DOHH2 (cell line): ENCODE measurements at regions not wholly inside any gene's neighbourhood (a gene's known extent, or its start where the extent isn't known, plus 50 kb on each side); places are given as distances from the start of the nearest gene placed in this dataset.

Experiments used
- H3F3A ChIP-seq: fragments of 200-600 bp; sonication (generic), shearing (Covaris generic); 2 replicates; pipeline ENCODE4 v1.6.0; 2016; ENCODE audit warnings: antibody characterized with exemption, mild to moderate bottlenecking; ENCODE audit not compliant: control insufficient read depth, insufficient read depth
- H3K27ac ChIP-seq: fragments of 200-600 bp; sonication (generic); 2 replicates; pipeline ENCODE4 v1.5.1; 2014; ENCODE audit warnings: low read depth, mild to moderate bottlenecking, low read length, moderate library complexity
- H3K27me3 ChIP-seq: fragments of 200-600 bp; sonication (generic); 2 replicates; pipeline ENCODE4 v1.6.1; 2014; ENCODE audit warnings: mild to moderate bottlenecking, low read length, mixed read lengths; ENCODE audit not compliant: control insufficient read depth
- H3K36me3 ChIP-seq: fragments of 200-600 bp; sonication (generic); 2 replicates; pipeline ENCODE4 v1.6.1; 2014; ENCODE audit warnings: mild to moderate bottlenecking, low read length, moderate library complexity, mixed read lengths; ENCODE audit not compliant: control insufficient read depth
- H3K4me1 ChIP-seq: fragments of 200-600 bp; sonication (generic); 2 replicates; pipeline ENCODE4 v1.6.1; 2014; ENCODE audit warnings: mild to moderate bottlenecking, low read length, mixed read lengths; ENCODE audit not compliant: control insufficient read depth
- H3K4me2 ChIP-seq: fragments of 200-600 bp; sonication (generic); 2 replicates; pipeline ENCODE4 v1.6.0; 2014; ENCODE audit warnings: mild to moderate bottlenecking, low read length, moderate library complexity
- H3K4me3 ChIP-seq: fragments of 200-600 bp; sonication (generic); 2 replicates; pipeline ENCODE4 v1.5.1; 2014; ENCODE audit warnings: mild to moderate bottlenecking, low read length, mixed read lengths
- H3K79me2 ChIP-seq: fragments of 200-600 bp; sonication (generic); 2 replicates; pipeline ENCODE4 v1.6.1; 2014; ENCODE audit warnings: mild to moderate bottlenecking, low read length, mixed read lengths; ENCODE audit not compliant: control insufficient read depth
- H3K9me2 ChIP-seq: fragments of 200-600 bp; sonication (generic); replicated peaks from 2 replicates; pipeline ENCODE4 v1.6.1; 2014; ENCODE audit warnings: mild to moderate bottlenecking, low read length, mixed read lengths; ENCODE audit not compliant: control insufficient read depth
- H3K9me3 ChIP-seq: fragments of 200-600 bp; sonication (generic); 2 replicates; pipeline ENCODE4 v1.6.1; 2014; ENCODE audit warnings: antibody characterized with exemption, low read length, mixed read lengths; ENCODE audit not compliant: control insufficient read depth, insufficient read depth
- H4K20me1 ChIP-seq: fragments of 200-600 bp; sonication (generic); 2 replicates; pipeline ENCODE4 v1.6.0; 2014; ENCODE audit warnings: low read depth, mild to moderate bottlenecking, antibody characterized with exemption, low read length, moderate library complexity; ENCODE audit not compliant: control insufficient read depth, insufficient read depth
- EZH2phosphoT487 ChIP-seq: fragments of 200-600 bp; sonication (generic); IDR thresholded peaks from 2 replicates; pipeline ENCODE4 v1.6.1; 2017; ENCODE audit warnings: borderline replicate concordance, mild to moderate bottlenecking, antibody characterized with exemption, low read length, moderate library complexity, mixed read lengths
- TF ChIP-seq, protein P1 (sequence below): fragments of 200-600 bp; sonication (generic); IDR thresholded peaks from one replicate; pipeline ENCODE4 v1.5.1; 2014; ENCODE audit warnings: antibody characterized with exemption, mild to moderate bottlenecking, low read depth, low read length; ENCODE audit not compliant: poor library complexity, severe bottlenecking

DNA sequence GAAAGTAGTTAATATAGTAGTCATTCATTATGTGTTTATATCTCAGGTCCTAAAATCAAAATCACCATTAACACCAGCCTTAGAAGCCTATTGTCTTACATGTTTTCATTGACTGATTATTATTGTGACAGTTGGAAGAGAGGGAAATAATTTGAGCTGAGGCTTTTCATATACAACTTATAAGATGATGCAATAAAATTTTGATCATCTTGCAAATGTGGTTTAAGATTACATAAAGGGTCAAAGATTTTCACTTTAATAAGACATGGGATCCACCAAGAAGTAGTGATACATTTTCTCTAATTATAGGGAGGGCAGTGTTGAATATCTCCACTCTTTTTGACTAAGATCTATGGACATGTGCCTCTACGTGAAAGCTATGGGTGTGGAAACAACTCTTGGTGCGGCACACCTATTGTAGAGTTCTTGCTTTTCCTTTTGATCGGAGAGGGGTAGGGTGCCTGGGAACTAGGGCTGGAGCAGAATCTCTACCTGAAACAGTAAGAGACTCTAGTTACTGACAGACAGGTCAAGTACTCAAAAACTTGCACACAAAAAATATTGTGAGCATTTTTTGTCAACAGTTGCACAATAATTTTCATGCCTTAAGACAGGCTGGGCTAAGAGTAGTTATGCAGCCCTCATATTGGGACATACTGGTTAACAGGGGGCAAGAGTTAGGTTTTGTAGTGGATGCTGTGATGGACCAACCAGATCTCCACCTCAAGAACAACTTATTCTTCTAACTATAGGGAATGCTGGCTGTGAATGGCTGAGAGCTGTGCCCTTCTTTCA lies 139.3 kb upstream of the FST start:
- Histone ChIP-seq H3K79me2 (no peaks in the 10 kb centered on the region), H3K4me3 (no peak overlapping the region), H3K27ac (no peak overlapping the region), H4K20me1 (no peaks in the 10 kb centered on the region), H3K36me3 (no peaks in the 10 kb centered on the region), H3K4me2 (no peak overlapping the region), H3F3A (no peaks in the 10 kb centered on the region), H3K4me1 (no peaks in the 10 kb centered on the region), H3K27me3 (no peaks in the 10 kb centered on the region), H3K9me3 (no peaks in the 10 kb centered on the region), H3K9me2 (no peaks in the 10 kb centered on the region)
- TF ChIP-seq EZH2phosphoT487 = no peak
- TF ChIP-seq, protein P1, sequence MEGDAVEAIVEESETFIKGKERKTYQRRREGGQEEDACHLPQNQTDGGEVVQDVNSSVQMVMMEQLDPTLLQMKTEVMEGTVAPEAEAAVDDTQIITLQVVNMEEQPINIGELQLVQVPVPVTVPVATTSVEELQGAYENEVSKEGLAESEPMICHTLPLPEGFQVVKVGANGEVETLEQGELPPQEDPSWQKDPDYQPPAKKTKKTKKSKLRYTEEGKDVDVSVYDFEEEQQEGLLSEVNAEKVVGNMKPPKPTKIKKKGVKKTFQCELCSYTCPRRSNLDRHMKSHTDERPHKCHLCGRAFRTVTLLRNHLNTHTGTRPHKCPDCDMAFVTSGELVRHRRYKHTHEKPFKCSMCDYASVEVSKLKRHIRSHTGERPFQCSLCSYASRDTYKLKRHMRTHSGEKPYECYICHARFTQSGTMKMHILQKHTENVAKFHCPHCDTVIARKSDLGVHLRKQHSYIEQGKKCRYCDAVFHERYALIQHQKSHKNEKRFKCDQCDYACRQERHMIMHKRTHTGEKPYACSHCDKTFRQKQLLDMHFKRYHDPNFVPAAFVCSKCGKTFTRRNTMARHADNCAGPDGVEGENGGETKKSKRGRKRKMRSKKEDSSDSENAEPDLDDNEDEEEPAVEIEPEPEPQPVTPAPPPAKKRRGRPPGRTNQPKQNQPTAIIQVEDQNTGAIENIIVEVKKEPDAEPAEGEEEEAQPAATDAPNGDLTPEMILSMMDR = no peak

DNA sequence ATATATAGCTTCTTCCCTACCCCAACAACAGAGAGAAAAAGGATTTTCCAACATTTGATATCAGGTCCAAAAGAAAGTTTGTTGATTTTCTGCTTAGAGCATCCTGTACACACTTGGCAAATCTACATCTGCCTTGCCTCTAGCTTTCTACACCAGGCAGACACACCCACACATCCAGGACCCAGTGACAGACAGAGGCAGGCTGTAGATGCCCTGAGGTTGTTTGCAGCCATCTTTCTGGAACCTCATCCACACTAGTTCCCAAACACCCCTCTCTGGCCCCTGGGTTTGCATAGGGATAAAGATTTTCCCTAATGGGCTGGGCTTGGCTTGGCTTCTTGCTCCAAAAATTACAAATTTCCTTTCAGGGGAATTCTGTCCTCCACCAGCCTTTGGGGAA lies 138.2 kb upstream of the FST start:
- TF ChIP-seq, protein P1 = no peak
- TF ChIP-seq EZH2phosphoT487 = no peak
- H3K4me2 ChIP-seq = no peak overlapping the region
- H3K79me2 ChIP-seq = no peaks in the 10 kb centered on the region

DNA sequence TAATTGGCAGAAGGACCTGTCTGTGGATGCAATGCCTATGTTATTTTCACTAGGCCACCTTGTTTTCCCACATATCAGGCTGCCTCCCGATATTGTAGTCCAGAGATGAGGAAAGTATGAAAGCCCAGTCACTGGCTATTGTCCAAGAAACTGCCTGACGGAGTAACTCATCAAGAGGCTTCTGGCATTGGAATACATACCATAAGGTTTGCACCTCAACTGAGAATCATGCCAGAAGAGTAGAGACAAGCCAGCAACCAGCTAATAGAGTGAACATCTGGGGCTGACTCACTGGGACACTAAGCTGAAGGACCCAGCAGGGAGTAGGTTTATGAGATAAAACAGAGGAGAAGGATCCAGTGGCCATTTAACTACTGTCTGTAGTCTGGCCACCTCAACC lies 137.2 kb upstream of the FST start:
- H3K4me2 ChIP-seq = no peak overlapping the region
- no peaks in the 10 kb centered on the region for H3K27me3 ChIP-seq
- no peaks in the 10 kb centered on the region for H3K4me1 ChIP-seq
- no peaks in the 10 kb centered on the region for H3K36me3 ChIP-seq
- no peaks in the 10 kb centered on the region for H3F3A ChIP-seq
- H3K79me2 ChIP-seq = no peaks in the 10 kb centered on the region
- no peaks in the 10 kb centered on the region for H3K9me2 ChIP-seq
- TF ChIP-seq, protein P1 = no peak
- TF ChIP-seq EZH2phosphoT487 = no peak
- H3K9me3 ChIP-seq = no peaks in the 10 kb centered on the region
- H3K4me3 ChIP-seq = no peak overlapping the region
- no peak overlapping the region for H3K27ac ChIP-seq
- no peaks in the 10 kb centered on the region for H4K20me1 ChIP-seq

More for the DNA sequence above, 138.2 kb upstream of the FST start:
- Histone ChIP-seq H4K20me1 (no peaks in the 10 kb centered on the region), H3K4me1 (no peaks in the 10 kb centered on the region), H3K36me3 (no peaks in the 10 kb centered on the region), H3F3A (no peaks in the 10 kb centered on the region), H3K9me2 (no peaks in the 10 kb centered on the region), H3K27me3 (no peaks in the 10 kb centered on the region), H3K9me3 (no peaks in the 10 kb centered on the region), H3K4me3 (no peak overlapping the region), H3K27ac (no peak overlapping the region)
